Nephron (organoid): ENCODE measurements at regions not wholly inside any gene's neighbourhood (a gene's known extent, or its start where the extent isn't known, plus 50 kb on each side); places are given as distances from the start of the nearest gene placed in this dataset.

Experiments
- H3K27ac Mint-ChIP-seq, 3 experiments: 2 replicates each; pipeline ENCODE4 v1.8.0; 2020; ENCODE audit warnings: mixed read lengths in 3 of 3, mild to moderate bottlenecking in 2 of 3, moderate library complexity in 1 of 3
- H3K27me3 Mint-ChIP-seq: 2 replicates; pipeline ENCODE4 v1.8.0; 2021; ENCODE audit warnings: low read depth, mild to moderate bottlenecking, moderate library complexity, mixed read lengths
- H3K36me3 Mint-ChIP-seq: 2 replicates; pipeline ENCODE4 v1.8.0; 2020; ENCODE audit warnings: low read depth, mixed read lengths
- H3K4me1 Mint-ChIP-seq: 2 replicates; pipeline ENCODE4 v1.8.0; 2020; ENCODE audit warnings: mixed read lengths
- H3K4me3 Mint-ChIP-seq, 3 experiments: 2 replicates each; pipeline ENCODE4 v1.8.0; 2020; ENCODE audit warnings: mild to moderate bottlenecking in 3 of 3, mixed read lengths in 3 of 3, moderate library complexity in 2 of 3
- H3K9me3 Mint-ChIP-seq: 2 replicates; pipeline ENCODE4 v1.8.0; 2020; ENCODE audit warnings: mixed read lengths
- CTCF ChIP-seq, 3 experiments: fragments of 200-600 bp; sonication (generic); IDR thresholded peaks; one replicate each; pipeline ENCODE4 v1.5.0; 2021; ENCODE audit warnings: antibody characterized with exemption in 3 of 3; ENCODE audit not compliant: unreplicated experiment in 3 of 3

DNA sequence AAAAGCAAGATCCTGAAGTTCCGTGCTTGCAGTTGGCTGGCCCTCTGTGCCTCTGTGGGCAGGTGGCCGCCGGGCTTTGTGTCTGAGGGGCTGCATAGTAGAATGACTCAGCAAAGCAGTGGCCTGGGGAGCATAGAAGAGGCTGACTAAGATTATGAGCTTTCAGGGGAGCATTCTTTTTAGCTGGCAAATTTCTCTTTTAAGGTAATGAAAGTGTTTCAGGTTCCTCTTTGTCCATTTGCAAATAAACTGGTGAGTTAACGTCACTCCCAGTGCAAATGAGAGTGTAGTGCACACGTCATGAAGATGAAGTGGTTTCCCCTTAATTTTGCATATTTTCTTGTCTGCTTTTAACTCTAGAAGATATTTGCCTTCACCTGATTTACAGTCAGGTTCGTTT is 98.6 kb downstream of the BCL2L11 start:
- no peak overlapping the region for H3K4me3 Mint-ChIP-seq
- TF ChIP-seq CTCF (IDR thresholded peaks at IDR 0.05; ENCODE audit: unreplicated experiment in 3 of 3) = no peak
- no peak overlapping the region for H3K27ac Mint-ChIP-seq
- peaks cover 16% of the 10 kb centered on the region for H3K36me3 Mint-ChIP-seq
- no peaks in the 10 kb centered on the region for H3K4me1 Mint-ChIP-seq
- H3K9me3 Mint-ChIP-seq = peaks cover 20% of the 10 kb centered on the region
- peaks cover 5% of the 10 kb centered on the region for H3K27me3 Mint-ChIP-seq

GRCh38 chr2:111219734-111220505 is 99.2 kb downstream of the BCL2L11 start:
- Mint-ChIP-seq H3K9me3 (peaks cover 17% of the 10 kb centered on the region), H3K36me3 (peaks cover 10% of the 10 kb centered on the region), H3K27ac (no peak overlapping the region)

GRCh38 chr2:111220962-111221361 is 100.2 kb downstream of the BCL2L11 start:
- no peak for TF ChIP-seq CTCF (IDR thresholded peaks at IDR 0.05; ENCODE audit: unreplicated experiment in 3 of 3)
- Mint-ChIP-seq H3K9me3 (peaks cover 21% of the 10 kb centered on the region), H3K27me3 (peaks cover 5% of the 10 kb centered on the region), H3K4me3 (no peak overlapping the region), H3K27ac (no peak overlapping the region), H3K36me3 (peaks cover 7% of the 10 kb centered on the region), H3K4me1 (no peaks in the 10 kb centered on the region)

More at GRCh38 chr2:111219734-111220505, 99.2 kb downstream of the BCL2L11 start:
- TF ChIP-seq CTCF (IDR thresholded peaks at IDR 0.05; ENCODE audit: unreplicated experiment in 3 of 3) = no peak
- Mint-ChIP-seq H3K4me1 (no peaks in the 10 kb centered on the region), H3K27me3 (peaks cover 5% of the 10 kb centered on the region), H3K4me3 (no peak overlapping the region)

DNA sequence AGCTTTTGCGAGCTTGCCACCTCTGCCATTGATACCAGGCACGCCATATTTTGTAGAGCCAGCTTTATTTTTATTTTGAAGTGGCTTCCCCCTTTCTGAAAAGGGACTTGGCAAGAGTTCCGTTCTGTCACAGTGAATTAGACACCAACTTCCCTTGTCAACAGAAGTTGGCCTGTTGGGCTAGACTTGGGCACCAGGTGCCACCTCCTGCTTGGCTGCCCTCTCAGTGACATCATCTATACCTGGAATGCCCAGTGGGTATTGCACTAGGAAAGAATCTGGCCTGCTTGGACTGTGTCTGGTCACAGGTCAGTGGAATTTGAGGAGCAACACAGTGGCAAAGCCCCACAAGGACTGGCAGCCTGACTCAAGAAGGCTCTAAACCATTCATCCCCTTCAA is 101.0 kb downstream of the BCL2L11 start:
- Mint-ChIP-seq H3K27me3 (peaks cover 5% of the 10 kb centered on the region), H3K4me1 (no peaks in the 10 kb centered on the region), H3K9me3 (peaks cover 21% of the 10 kb centered on the region), H3K27ac (no peak overlapping the region), H3K4me3 (no peak overlapping the region), H3K36me3 (peaks cover 7% of the 10 kb centered on the region)
- TF ChIP-seq CTCF (IDR thresholded peaks at IDR 0.05; ENCODE audit: unreplicated experiment in 3 of 3) = no peak

DNA sequence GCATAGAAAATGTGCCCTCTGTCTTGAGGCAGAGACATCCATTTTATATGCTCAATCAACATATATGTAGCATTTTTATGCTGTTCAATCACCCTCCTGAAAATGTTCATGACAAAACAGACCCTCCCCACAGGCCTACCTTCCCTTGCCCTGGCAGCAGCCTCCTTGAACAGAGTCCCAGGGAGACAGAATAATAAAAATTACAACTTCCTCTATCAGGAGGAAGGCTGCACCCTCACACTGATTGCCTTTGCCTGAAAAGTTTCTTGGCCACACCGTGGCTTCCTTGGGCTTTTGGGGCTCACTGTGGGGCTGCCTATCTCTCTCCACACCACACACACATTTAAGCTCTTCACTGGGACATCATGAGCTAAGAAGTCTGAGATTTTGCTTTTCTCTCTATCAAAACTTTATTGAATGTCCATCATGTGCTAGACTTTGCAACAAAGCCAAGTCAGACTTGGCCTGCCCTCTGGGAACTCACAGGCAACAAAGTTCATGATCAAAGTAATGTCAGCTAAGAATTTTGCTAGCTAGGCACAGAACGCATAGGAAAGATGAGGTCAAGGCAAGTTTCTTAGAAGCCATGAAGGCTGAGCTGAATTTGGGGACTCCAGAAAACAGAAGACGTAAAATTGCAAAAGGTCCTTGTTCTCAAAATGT is 101.6 kb downstream of the BCL2L11 start:
- Mint-ChIP-seq H3K27ac (no peak overlapping the region), H3K4me3 (no peak overlapping the region), H3K9me3 (peaks cover 24% of the 10 kb centered on the region), H3K36me3 (peaks cover 7% of the 10 kb centered on the region), H3K4me1 (peaks cover 5% of the 10 kb centered on the region), H3K27me3 (peaks cover 5% of the 10 kb centered on the region)
- no peak for TF ChIP-seq CTCF (IDR thresholded peaks at IDR 0.05; ENCODE audit: unreplicated experiment in 3 of 3)
